ENCODE measurements at regions not wholly inside any gene's neighbourhood (a gene's known extent, or its start where the extent isn't known, plus 50 kb on each side); places are given as distances from the start of the nearest gene placed in this dataset.

- TF ChIP-seq EZH2 (IDR thresholded peaks at IDR 0.05) (no peak), POLR2AphosphoS5 (IDR thresholded peaks at IDR 0.05; ENCODE audit: borderline replicate concordance, low read depth, low read length) (no peak), FOXP2 (optimal IDR thresholded peaks at IDR 0.05; ENCODE audit: control extremely low read depth, extremely low read length, insufficient read depth) (no peak)
These were observed 440.6 kb upstream of the DYNLRB2 start for GRCh38 chr16:80100186-80100585.
